ENCODE measurements at regions not wholly inside any gene's neighbourhood (a gene's known extent, or its start where the extent isn't known, plus 50 kb on each side); places are given as distances from the start of the nearest gene placed in this dataset.
"Not testable (repeated sequence)": the region's sequence is repeated elsewhere in the genome, so short reads cannot be mapped to it uniquely, and the experiment has no call there.

- Mint-ChIP-seq H3K9me3 (no peaks in the 10 kb centered on the region), H3K27ac (no peak overlapping the region), H3K4me3 (no peak overlapping the region), H3K36me3 (no peaks in the 10 kb centered on the region), H3K4me1 (no peaks in the 10 kb centered on the region), H3K27me3 (no peaks in the 10 kb centered on the region)
- no peak for ATAC-seq
Observed at GRCh38 chr3:144866476-144866875, 894.9 kb downstream of the DIPK2A start.

GRCh38 chr3:144868506-144868905 is 896.9 kb downstream of the DIPK2A start:
- H3K27ac Mint-ChIP-seq, result no peak overlapping the region
- H3K36me3 Mint-ChIP-seq, result no peaks in the 10 kb centered on the region
- no peaks in the 10 kb centered on the region for H3K27me3 Mint-ChIP-seq
- no peaks in the 10 kb centered on the region for H3K4me1 Mint-ChIP-seq
- H3K9me3 Mint-ChIP-seq, result no peaks in the 10 kb centered on the region
- no peak for ATAC-seq
- no peak overlapping the region for H3K4me3 Mint-ChIP-seq

GRCh38 chr3:144873066-144873465 is 901.4 kb downstream of the DIPK2A start:
- Mint-ChIP-seq H3K9me3 (no peaks in the 10 kb centered on the region), H3K27ac (no peak overlapping the region), H3K4me3 (no peak overlapping the region), H3K4me1 (no peaks in the 10 kb centered on the region), H3K36me3 (no peaks in the 10 kb centered on the region), H3K27me3 (no peaks in the 10 kb centered on the region)
- no peak for ATAC-seq

GRCh38 chr3:144875211-144875610 is 903.6 kb downstream of the DIPK2A start:
- Mint-ChIP-seq H3K4me3 (no peak overlapping the region), H3K27me3 (no peaks in the 10 kb centered on the region), H3K4me1 (no peaks in the 10 kb centered on the region), H3K9me3 (no peaks in the 10 kb centered on the region), H3K27ac (no peak overlapping the region), H3K36me3 (no peaks in the 10 kb centered on the region)
- ATAC-seq, result no peak

GRCh38 chr3:144877356-144877755 is 905.7 kb downstream of the DIPK2A start:
- H3K27ac Mint-ChIP-seq, result no peak overlapping the region
- no peaks in the 10 kb centered on the region for H3K27me3 Mint-ChIP-seq
- no peak for ATAC-seq
- no peak overlapping the region for H3K4me3 Mint-ChIP-seq
- no peaks in the 10 kb centered on the region for H3K4me1 Mint-ChIP-seq
- H3K9me3 Mint-ChIP-seq, result no peaks in the 10 kb centered on the region
- H3K36me3 Mint-ChIP-seq, result no peaks in the 10 kb centered on the region

GRCh38 chr3:144879701-144880100 is 908.1 kb downstream of the DIPK2A start:
- Mint-ChIP-seq H3K4me1 (no peaks in the 10 kb centered on the region), H3K4me3 (no peak overlapping the region), H3K36me3 (no peaks in the 10 kb centered on the region), H3K27ac (no peak overlapping the region), H3K27me3 (no peaks in the 10 kb centered on the region), H3K9me3 (peaks cover 2% of the 10 kb centered on the region)
- ATAC-seq, result no peak

- Mint-ChIP-seq H3K27ac (no peak overlapping the region), H3K27me3 (no peaks in the 10 kb centered on the region), H3K4me3 (no peak overlapping the region), H3K36me3 (no peaks in the 10 kb centered on the region), H3K4me1 (no peaks in the 10 kb centered on the region), H3K9me3 (no peaks in the 10 kb centered on the region)
- ATAC-seq, result no peak
Observed at GRCh38 chr3:144893980-144894379, 922.4 kb downstream of the DIPK2A start.

GRCh38 chr3:144894576-144894975 is 923.0 kb downstream of the DIPK2A start:
- no peaks in the 10 kb centered on the region for H3K27me3 Mint-ChIP-seq
- no peaks in the 10 kb centered on the region for H3K36me3 Mint-ChIP-seq
- no peak for ATAC-seq

GRCh38 chr3:144900366-144900765 is 928.7 kb downstream of the DIPK2A start:
- no peak overlapping the region for H3K4me3 Mint-ChIP-seq
- no peaks in the 10 kb centered on the region for H3K27me3 Mint-ChIP-seq
- no peaks in the 10 kb centered on the region for H3K4me1 Mint-ChIP-seq
- H3K9me3 Mint-ChIP-seq, result peaks cover 9% of the 10 kb centered on the region
- H3K36me3 Mint-ChIP-seq, result no peaks in the 10 kb centered on the region
- ATAC-seq, result no peak
- H3K27ac Mint-ChIP-seq, result no peak overlapping the region

More at GRCh38 chr3:144894576-144894975, 923.0 kb downstream of the DIPK2A start:
- Mint-ChIP-seq H3K9me3 (no peaks in the 10 kb centered on the region), H3K4me1 (no peaks in the 10 kb centered on the region), H3K4me3 (no peak overlapping the region), H3K27ac (no peak overlapping the region)

GRCh38 chr3:144907581-144907980 is 936.0 kb downstream of the DIPK2A start:
- H3K27me3 Mint-ChIP-seq, H3K4me3 Mint-ChIP-seq, H3K36me3 Mint-ChIP-seq, ATAC-seq, H3K9me3 Mint-ChIP-seq, H3K4me1 Mint-ChIP-seq, H3K27ac Mint-ChIP-seq: not testable (repeated sequence)

- no peaks in the 10 kb centered on the region for H3K9me3 Mint-ChIP-seq
- ATAC-seq, result no peak
Observed at GRCh38 chr3:144912968-144913367, 941.3 kb downstream of the DIPK2A start.

GRCh38 chr3:144915202-144915601 is 943.6 kb downstream of the DIPK2A start:
- Mint-ChIP-seq H3K4me1 (no peaks in the 10 kb centered on the region), H3K27me3 (no peaks in the 10 kb centered on the region), H3K27ac (no peak overlapping the region), H3K4me3 (no peak overlapping the region), H3K9me3 (no peaks in the 10 kb centered on the region), H3K36me3 (no peaks in the 10 kb centered on the region)
- ATAC-seq, result no peak

More at GRCh38 chr3:144912968-144913367, 941.3 kb downstream of the DIPK2A start:
- no peak overlapping the region for H3K27ac Mint-ChIP-seq
- no peaks in the 10 kb centered on the region for H3K27me3 Mint-ChIP-seq
- no peaks in the 10 kb centered on the region for H3K4me1 Mint-ChIP-seq
- no peaks in the 10 kb centered on the region for H3K36me3 Mint-ChIP-seq
- H3K4me3 Mint-ChIP-seq, result no peak overlapping the region

- ATAC-seq, result peak; percentile 20
- Mint-ChIP-seq H3K4me1 (no peaks in the 10 kb centered on the region), H3K4me3 (no peak overlapping the region), H3K9me3 (no peaks in the 10 kb centered on the region), H3K27me3 (no peaks in the 10 kb centered on the region), H3K27ac (no peak overlapping the region), H3K36me3 (no peaks in the 10 kb centered on the region)
Observed at GRCh38 chr3:144921710-144922109, 950.1 kb downstream of the DIPK2A start.

- Mint-ChIP-seq H3K4me1 (no peaks in the 10 kb centered on the region), H3K27ac (no peak overlapping the region)
- ATAC-seq, result no peak
Observed at GRCh38 chr3:144923046-144923775, 951.6 kb downstream of the DIPK2A start.

GRCh38 chr3:144930431-144930830 is 958.8 kb downstream of the DIPK2A start:
- H3K27ac Mint-ChIP-seq, result no peak overlapping the region
- no peaks in the 10 kb centered on the region for H3K4me1 Mint-ChIP-seq
- H3K9me3 Mint-ChIP-seq, result peaks cover 3% of the 10 kb centered on the region
- no peak for ATAC-seq
- no peaks in the 10 kb centered on the region for H3K27me3 Mint-ChIP-seq
- H3K36me3 Mint-ChIP-seq, result no peaks in the 10 kb centered on the region
- no peak overlapping the region for H3K4me3 Mint-ChIP-seq

More at GRCh38 chr3:144923046-144923775, 951.6 kb downstream of the DIPK2A start:
- Mint-ChIP-seq H3K36me3 (no peaks in the 10 kb centered on the region), H3K4me3 (no peak overlapping the region), H3K9me3 (no peaks in the 10 kb centered on the region), H3K27me3 (no peaks in the 10 kb centered on the region)

- H3K9me3 Mint-ChIP-seq, result peaks cover 3% of the 10 kb centered on the region
- H3K4me1 Mint-ChIP-seq, result no peaks in the 10 kb centered on the region
- no peak overlapping the region for H3K4me3 Mint-ChIP-seq
- H3K27ac Mint-ChIP-seq, result no peak overlapping the region
- H3K27me3 Mint-ChIP-seq, result no peaks in the 10 kb centered on the region
- ATAC-seq, result no peak
- H3K36me3 Mint-ChIP-seq, result no peaks in the 10 kb centered on the region
Observed at GRCh38 chr3:144931590-144931989, 960.0 kb downstream of the DIPK2A start.

Data from stimulated activated memory B cell treated with anti-CD40 and anti-IgM and Interleukin-4, amounts not matched to agents 10 μg/mL and 1 μg/mL and 100 μg/mL, for 72 hours (primary cell).